ENCODE measurements at regions not wholly inside any gene's neighbourhood (a gene's known extent, or its start where the extent isn't known, plus 50 kb on each side); places are given as distances from the start of the nearest gene placed in this dataset.
A peak's percentile ranks its signal among the peaks of the same experiment; 100 is the strongest.

- Histone ChIP-seq H3K9me3 (replicated peaks in 1 of 2; ENCODE audit: control insufficient read depth in 2 of 2, insufficient read depth in 1 of 2, low read depth in 1 of 2, low read length in 2 of 2) (peaks cover 0 to 2% of the 10 kb centered on the region in 2 donors), H3K4me2 (ENCODE audit: insufficient read depth, low read length, poor library complexity, severe bottlenecking) (no peak overlapping the region), H3K36me3 (replicated peaks in 1 of 2; ENCODE audit: control insufficient read depth in 2 of 2, insufficient read depth in 2 of 2, low read length in 2 of 2) (no peaks in the 10 kb centered on the region), H2BK120ac (ENCODE audit: low read depth, low read length) (no peak overlapping the region), H3K27ac (replicated peaks; ENCODE audit: low read length) (no peak overlapping the region), H3K79me1 (ENCODE audit: low read depth, low read length) (no peaks in the 10 kb centered on the region), H4K8ac (ENCODE audit: low read depth, low read length) (no peak overlapping the region), H3K23ac (ENCODE audit: low read depth, low read length, poor library complexity) (no peak overlapping the region), H2AK5ac (ENCODE audit: low read depth, low read length) (no peak overlapping the region), H3K4me3 (ENCODE audit: low read length in 2 of 2) (no peak overlapping the region), H3K9ac (ENCODE audit: low read depth, low read length, poor library complexity) (no peak overlapping the region), H4K91ac (ENCODE audit: low read depth, low read length, poor library complexity) (no peak overlapping the region), H3K4me1 (ENCODE audit: control insufficient read depth in 2 of 2, insufficient read depth in 1 of 2, low read depth in 1 of 2, low read length in 2 of 2) (peaks cover 0 to 1% of the 10 kb centered on the region in 2 donors), H3K14ac (ENCODE audit: low read length) (no peak overlapping the region), H2AFZ (ENCODE audit: low read length) (no peak overlapping the region), H3K4ac (ENCODE audit: low read length) (no peak overlapping the region), H2BK12ac (ENCODE audit: low read length) (no peak overlapping the region), H2BK15ac (ENCODE audit: low read length) (no peak overlapping the region), H3K18ac (ENCODE audit: low read length) (no peak overlapping the region), H2BK5ac (ENCODE audit: low read length) (no peak overlapping the region), H3K27me3 (ENCODE audit: control insufficient read depth in 3 of 3, insufficient read depth in 3 of 3, low read depth in 1 of 3, low read length in 3 of 3) (no peaks in the 10 kb centered on the region)
- WGBS, 2 donors (ENCODE audit: extremely low coverage in 2 of 2, insufficient read length in 2 of 2, insufficient replicate concordance in 1 of 2), result no CpG with 5 or more reads among the region's 4 CpGs
- no peak for DNase-seq (ENCODE audit: low spot score)
Measured at GRCh38 chr2:7508296-7508943, 591.2 kb downstream of the RNF144A start.

DNA sequence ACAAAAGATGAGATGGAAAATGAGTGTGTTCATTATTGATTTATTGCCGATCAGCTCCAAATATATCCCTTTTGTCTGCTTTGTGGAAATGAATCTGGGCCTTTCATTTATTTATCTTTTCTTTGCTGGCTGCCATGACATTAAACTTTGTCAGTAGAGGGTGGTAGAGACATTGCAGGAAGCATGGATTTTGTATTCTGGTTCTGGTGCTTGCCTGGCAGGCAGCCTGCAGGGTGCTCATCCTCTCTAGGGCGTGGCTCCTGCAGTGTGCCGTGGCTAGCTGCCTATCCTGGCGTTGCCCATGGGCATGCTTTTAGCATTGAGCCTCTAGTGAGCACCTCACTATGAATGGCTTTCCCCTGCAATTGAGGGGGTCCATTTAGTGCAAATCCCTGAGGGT, 593.1 kb downstream of the RNF144A start:
- Histone ChIP-seq H4K91ac (ENCODE audit: low read depth, low read length, poor library complexity) (no peak overlapping the region), H3K4ac (ENCODE audit: low read length) (peak overlapping the region; percentile 46), H3K27me3 (ENCODE audit: control insufficient read depth in 3 of 3, insufficient read depth in 3 of 3, low read depth in 1 of 3, low read length in 3 of 3) (no peaks in the 10 kb centered on the region), H3K18ac (ENCODE audit: low read length) (peak overlapping the region; percentile 11), H3K4me3 (ENCODE audit: low read length in 2 of 2) (no peak overlapping the region), H2BK15ac (ENCODE audit: low read length) (no peak overlapping the region), H2BK12ac (ENCODE audit: low read length) (no peak overlapping the region), H2BK120ac (ENCODE audit: low read depth, low read length) (no peak overlapping the region), H3K14ac (ENCODE audit: low read length) (no peak overlapping the region), H2AFZ (ENCODE audit: low read length) (no peak overlapping the region), H3K27ac (replicated peaks; ENCODE audit: low read length) (no peak overlapping the region), H3K79me1 (ENCODE audit: low read depth, low read length) (no peaks in the 10 kb centered on the region), H2BK5ac (ENCODE audit: low read length) (no peak overlapping the region), H2AK5ac (ENCODE audit: low read depth, low read length) (no peak overlapping the region), H3K36me3 (replicated peaks in 1 of 2; ENCODE audit: control insufficient read depth in 2 of 2, insufficient read depth in 2 of 2, low read length in 2 of 2) (no peaks in the 10 kb centered on the region), H3K9ac (ENCODE audit: low read depth, low read length, poor library complexity) (no peak overlapping the region), H3K23ac (ENCODE audit: low read depth, low read length, poor library complexity) (no peak overlapping the region), H3K4me1 (ENCODE audit: control insufficient read depth in 2 of 2, insufficient read depth in 1 of 2, low read depth in 1 of 2, low read length in 2 of 2) (peaks cover 0 to 1% of the 10 kb centered on the region in 2 donors), H4K8ac (ENCODE audit: low read depth, low read length) (no peak overlapping the region), H3K9me3 (replicated peaks in 1 of 2; ENCODE audit: control insufficient read depth in 2 of 2, insufficient read depth in 1 of 2, low read depth in 1 of 2, low read length in 2 of 2) (peaks cover 0 to 2% of the 10 kb centered on the region in 2 donors), H3K4me2 (ENCODE audit: insufficient read depth, low read length, poor library complexity, severe bottlenecking) (no peak overlapping the region)
- no CpG with 5 or more reads among the region's 4 CpGs for WGBS, 2 donors (ENCODE audit: extremely low coverage in 2 of 2, insufficient read length in 2 of 2, insufficient replicate concordance in 1 of 2)
- DNase-seq (ENCODE audit: low spot score), result no peak

DNA sequence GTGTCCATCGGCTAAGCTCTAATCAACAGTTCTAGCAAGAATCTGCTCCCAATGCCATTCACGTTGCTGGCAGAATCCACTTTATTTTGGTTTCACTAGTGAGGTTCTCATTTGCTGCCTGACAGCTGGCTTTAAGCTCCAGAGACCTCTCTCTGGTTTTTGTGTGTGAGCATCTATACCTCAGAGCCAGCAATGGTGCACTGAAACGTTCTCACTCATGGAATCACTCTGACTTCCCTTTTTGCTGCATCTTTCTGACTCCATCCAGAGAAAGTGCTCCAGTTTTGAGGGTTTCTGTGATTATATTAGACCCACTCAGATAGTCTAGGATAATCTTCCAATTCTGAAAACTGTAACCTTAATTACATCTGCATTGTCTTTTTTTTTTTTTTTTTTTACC, 596.6 kb downstream of the RNF144A start:
- H3K9ac ChIP-seq (ENCODE audit: low read depth, low read length, poor library complexity), result no peak overlapping the region

GRCh38 chr2:7515327-7515726, 598.1 kb downstream of the RNF144A start:
- Histone ChIP-seq H2BK12ac (ENCODE audit: low read length) (no peak overlapping the region), H3K9ac (ENCODE audit: low read depth, low read length, poor library complexity) (no peak overlapping the region), H2AK5ac (ENCODE audit: low read depth, low read length) (no peak overlapping the region), H2BK5ac (ENCODE audit: low read length) (no peak overlapping the region), H3K27me3 (ENCODE audit: control insufficient read depth in 3 of 3, insufficient read depth in 3 of 3, low read depth in 1 of 3, low read length in 3 of 3) (no peaks in the 10 kb centered on the region), H3K14ac (ENCODE audit: low read length) (no peak overlapping the region), H3K4ac (ENCODE audit: low read length) (no peak overlapping the region), H2AFZ (ENCODE audit: low read length) (no peak overlapping the region), H4K8ac (ENCODE audit: low read depth, low read length) (no peak overlapping the region), H3K9me3 (replicated peaks in 1 of 2; ENCODE audit: control insufficient read depth in 2 of 2, insufficient read depth in 1 of 2, low read depth in 1 of 2, low read length in 2 of 2) (peaks cover 0 to 2% of the 10 kb centered on the region in 2 donors), H3K23ac (ENCODE audit: low read depth, low read length, poor library complexity) (no peak overlapping the region), H4K91ac (ENCODE audit: low read depth, low read length, poor library complexity) (no peak overlapping the region), H3K18ac (ENCODE audit: low read length) (no peak overlapping the region), H3K36me3 (replicated peaks in 1 of 2; ENCODE audit: control insufficient read depth in 2 of 2, insufficient read depth in 2 of 2, low read length in 2 of 2) (no peaks in the 10 kb centered on the region), H2BK120ac (ENCODE audit: low read depth, low read length) (no peak overlapping the region), H3K4me1 (ENCODE audit: control insufficient read depth in 2 of 2, insufficient read depth in 1 of 2, low read depth in 1 of 2, low read length in 2 of 2) (no peaks in the 10 kb centered on the region), H3K79me1 (ENCODE audit: low read depth, low read length) (no peaks in the 10 kb centered on the region), H2BK15ac (ENCODE audit: low read length) (no peak overlapping the region), H3K4me2 (ENCODE audit: insufficient read depth, low read length, poor library complexity, severe bottlenecking) (no peak overlapping the region), H3K4me3 (ENCODE audit: low read length in 2 of 2) (no peak overlapping the region), H3K27ac (replicated peaks; ENCODE audit: low read length) (no peak overlapping the region)
- no peak for DNase-seq (ENCODE audit: low spot score)

More for the DNA sequence above, 596.6 kb downstream of the RNF144A start:
- no peak overlapping the region for H3K18ac ChIP-seq (ENCODE audit: low read length)
- no peak overlapping the region for H3K23ac ChIP-seq (ENCODE audit: low read depth, low read length, poor library complexity)
- H3K4me3 ChIP-seq (ENCODE audit: low read length in 2 of 2), result no peak overlapping the region
- H2AFZ ChIP-seq (ENCODE audit: low read length), result no peak overlapping the region
- peaks cover 0 to 2% of the 10 kb centered on the region in 2 donors for H3K9me3 ChIP-seq (replicated peaks in 1 of 2; ENCODE audit: control insufficient read depth in 2 of 2, insufficient read depth in 1 of 2, low read depth in 1 of 2, low read length in 2 of 2)
- no peak overlapping the region for H2BK120ac ChIP-seq (ENCODE audit: low read depth, low read length)
- H2BK5ac ChIP-seq (ENCODE audit: low read length), result no peak overlapping the region
- H3K36me3 ChIP-seq (replicated peaks in 1 of 2; ENCODE audit: control insufficient read depth in 2 of 2, insufficient read depth in 2 of 2, low read length in 2 of 2), result no peaks in the 10 kb centered on the region
- no peak overlapping the region for H3K4ac ChIP-seq (ENCODE audit: low read length)
- H2BK15ac ChIP-seq (ENCODE audit: low read length), result no peak overlapping the region
- no peak overlapping the region for H4K8ac ChIP-seq (ENCODE audit: low read depth, low read length)
- no peak overlapping the region for H2AK5ac ChIP-seq (ENCODE audit: low read depth, low read length)
- H4K91ac ChIP-seq (ENCODE audit: low read depth, low read length, poor library complexity), result no peak overlapping the region
- H3K79me1 ChIP-seq (ENCODE audit: low read depth, low read length), result no peaks in the 10 kb centered on the region
- H3K4me1 ChIP-seq (ENCODE audit: control insufficient read depth in 2 of 2, insufficient read depth in 1 of 2, low read depth in 1 of 2, low read length in 2 of 2), result no peaks in the 10 kb centered on the region
- H3K27ac ChIP-seq (replicated peaks; ENCODE audit: low read length), result no peak overlapping the region
- no peak overlapping the region for H3K4me2 ChIP-seq (ENCODE audit: insufficient read depth, low read length, poor library complexity, severe bottlenecking)
- DNase-seq (ENCODE audit: low spot score), result no peak
- no peak overlapping the region for H2BK12ac ChIP-seq (ENCODE audit: low read length)
- no CpG with 5 or more reads among the region's 3 CpGs for WGBS, 2 donors (ENCODE audit: extremely low coverage in 2 of 2, insufficient read length in 2 of 2, insufficient replicate concordance in 1 of 2)
- no peaks in the 10 kb centered on the region for H3K27me3 ChIP-seq (ENCODE audit: control insufficient read depth in 3 of 3, insufficient read depth in 3 of 3, low read depth in 1 of 3, low read length in 3 of 3)
- H3K14ac ChIP-seq (ENCODE audit: low read length), result no peak overlapping the region

Data from neuronal stem cell (in vitro differentiated cells).